ENCODE measurements at regions not wholly inside any gene's neighbourhood (a gene's known extent, or its start where the extent isn't known, plus 50 kb on each side); places are given as distances from the start of the nearest gene placed in this dataset.

GRCh38 chrX:54639346-54640102 is 109.5 kb downstream of the GNL3L start:
- TF ChIP-seq EZH2 (IDR thresholded peaks at IDR 0.05; ENCODE audit: insufficient read depth, poor library complexity, severe bottlenecking) (no peak), EZH2phosphoT487 (IDR thresholded peaks at IDR 0.05; ENCODE audit: insufficient read depth, low read depth) (no peak)

Data from GM23248 (cell line).